ENCODE measurements at regions not wholly inside any gene's neighbourhood (a gene's known extent, or its start where the extent isn't known, plus 50 kb on each side); places are given as distances from the start of the nearest gene placed in this dataset.

- Mint-ChIP-seq H3K4me1 (ENCODE audit: unreplicated experiment) (peaks cover 30% of the 10 kb centered on the region), H3K4me3 (ENCODE audit: unreplicated experiment) (no peak overlapping the region), H3K27ac (ENCODE audit: unreplicated experiment) (no peak overlapping the region), H3K9me3 (ENCODE audit: unreplicated experiment) (no peaks in the 10 kb centered on the region), H3K36me3 (ENCODE audit: unreplicated experiment) (no peaks in the 10 kb centered on the region), H3K27me3 (ENCODE audit: unreplicated experiment) (no peaks in the 10 kb centered on the region)
- TF ChIP-seq CTCF (IDR thresholded peaks at IDR 0.05): no peak
- DNase-seq (ENCODE audit: extremely low spot score, unreplicated experiment): no peak
Observed at GRCh38 chr4:31104043-31104442, 383.9 kb downstream of the PCDH7 start.

GRCh38 chr4:31104577-31104976, 384.4 kb downstream of the PCDH7 start:
- no peak for TF ChIP-seq CTCF (IDR thresholded peaks at IDR 0.05)
- H3K4me3 Mint-ChIP-seq (ENCODE audit: unreplicated experiment): no peak overlapping the region
- DNase-seq (ENCODE audit: extremely low spot score, unreplicated experiment): no peak
- no peaks in the 10 kb centered on the region for H3K27me3 Mint-ChIP-seq (ENCODE audit: unreplicated experiment)
- H3K4me1 Mint-ChIP-seq (ENCODE audit: unreplicated experiment): peaks cover 30% of the 10 kb centered on the region
- no peaks in the 10 kb centered on the region for H3K36me3 Mint-ChIP-seq (ENCODE audit: unreplicated experiment)
- H3K9me3 Mint-ChIP-seq (ENCODE audit: unreplicated experiment): no peaks in the 10 kb centered on the region
- H3K27ac Mint-ChIP-seq (ENCODE audit: unreplicated experiment): no peak overlapping the region

GRCh38 chr4:31106419-31106818, 386.2 kb downstream of the PCDH7 start:
- Mint-ChIP-seq H3K36me3 (ENCODE audit: unreplicated experiment) (no peaks in the 10 kb centered on the region), H3K4me3 (ENCODE audit: unreplicated experiment) (no peak overlapping the region), H3K9me3 (ENCODE audit: unreplicated experiment) (no peaks in the 10 kb centered on the region), H3K27me3 (ENCODE audit: unreplicated experiment) (no peaks in the 10 kb centered on the region), H3K4me1 (ENCODE audit: unreplicated experiment) (peaks cover 27% of the 10 kb centered on the region), H3K27ac (ENCODE audit: unreplicated experiment) (no peak overlapping the region)
- TF ChIP-seq CTCF (IDR thresholded peaks at IDR 0.05): no peak
- no peak for DNase-seq (ENCODE audit: extremely low spot score, unreplicated experiment)

- Mint-ChIP-seq H3K36me3 (ENCODE audit: unreplicated experiment) (no peaks in the 10 kb centered on the region), H3K27ac (ENCODE audit: unreplicated experiment) (no peak overlapping the region), H3K9me3 (ENCODE audit: unreplicated experiment) (no peaks in the 10 kb centered on the region), H3K27me3 (ENCODE audit: unreplicated experiment) (no peaks in the 10 kb centered on the region), H3K4me3 (ENCODE audit: unreplicated experiment) (no peak overlapping the region), H3K4me1 (ENCODE audit: unreplicated experiment) (peaks cover 26% of the 10 kb centered on the region)
- no peak for TF ChIP-seq CTCF (IDR thresholded peaks at IDR 0.05)
- DNase-seq (ENCODE audit: extremely low spot score, unreplicated experiment): no peak
Observed at GRCh38 chr4:31107362-31107761, 387.2 kb downstream of the PCDH7 start.

GRCh38 chr4:31108762-31109161, 388.6 kb downstream of the PCDH7 start:
- Mint-ChIP-seq H3K36me3 (ENCODE audit: unreplicated experiment) (no peaks in the 10 kb centered on the region), H3K4me3 (ENCODE audit: unreplicated experiment) (no peak overlapping the region), H3K4me1 (ENCODE audit: unreplicated experiment) (peaks cover 22% of the 10 kb centered on the region), H3K9me3 (ENCODE audit: unreplicated experiment) (no peaks in the 10 kb centered on the region), H3K27me3 (ENCODE audit: unreplicated experiment) (no peaks in the 10 kb centered on the region), H3K27ac (ENCODE audit: unreplicated experiment) (no peak overlapping the region)
- TF ChIP-seq CTCF (IDR thresholded peaks at IDR 0.05): no peak
- no peak for DNase-seq (ENCODE audit: extremely low spot score, unreplicated experiment)
